Hippocampal formation (tissue), 2 donors: ENCODE measurements at regions not wholly inside any gene's neighbourhood (a gene's known extent, or its start where the extent isn't known, plus 50 kb on each side); places are given as distances from the start of the nearest gene placed in this dataset.
"Not testable (repeated sequence)": the region's sequence is repeated elsewhere in the genome, so short reads cannot be mapped to it uniquely, and the experiment has no call there.

ENCODE experiments used
- DNase-seq, 2 donors: peaks; one replicate each; lab custom pipeline; 2025; lab: John Stamatoyannopoulos, UW

- no peak for DNase-seq
Observed at GRCh38 chr9:87405677-87406542, 91.8 kb upstream of the DAPK1 start.

GRCh38 chr9:87406543-87407166 is 91.0 kb upstream of the DAPK1 start:
- no peak for DNase-seq

GRCh38 chr9:87410047-87411005 is 87.3 kb upstream of the DAPK1 start:
- not testable (repeated sequence) for DNase-seq

GRCh38 chr9:87420884-87421283 is 76.8 kb upstream of the DAPK1 start:
- no peak for DNase-seq

GRCh38 chr9:87421734-87422133 is 75.9 kb upstream of the DAPK1 start:
- DNase-seq, result no peak

GRCh38 chr9:87422999-87423398 is 74.7 kb upstream of the DAPK1 start:
- DNase-seq, result no peak

GRCh38 chr9:87423885-87424284 is 73.8 kb upstream of the DAPK1 start:
- DNase-seq, result not testable (repeated sequence)

- DNase-seq, result no peak
Observed at GRCh38 chr9:87425202-87425601, 72.5 kb upstream of the DAPK1 start.

- DNase-seq, result no peak
Observed at GRCh38 chr9:87427851-87428506, 69.7 kb upstream of the DAPK1 start.

- DNase-seq, result no peak
Observed at GRCh38 chr9:87428659-87429058, 69.0 kb upstream of the DAPK1 start.

GRCh38 chr9:87431837-87432236 is 65.8 kb upstream of the DAPK1 start:
- DNase-seq, result no peak

- no peak for DNase-seq
Observed at GRCh38 chr9:87433853-87434252, 63.8 kb upstream of the DAPK1 start.

GRCh38 chr9:87434366-87434765 is 63.3 kb upstream of the DAPK1 start:
- no peak for DNase-seq

GRCh38 chr9:87435189-87435880 is 62.3 kb upstream of the DAPK1 start:
- no peak for DNase-seq

- DNase-seq, result no peak
Observed at GRCh38 chr9:87436716-87437115, 61.0 kb upstream of the DAPK1 start.

- no peak for DNase-seq
Observed at GRCh38 chr9:87437966-87438365, 59.7 kb upstream of the DAPK1 start.

GRCh38 chr9:87441251-87441650 is 56.4 kb upstream of the DAPK1 start:
- DNase-seq, result no peak

- no peak for DNase-seq
Observed at GRCh38 chr9:87442451-87442850, 55.2 kb upstream of the DAPK1 start.

GRCh38 chr9:87443006-87443405 is 54.7 kb upstream of the DAPK1 start:
- no peak for DNase-seq

- no peak for DNase-seq
Observed at GRCh38 chr9:87443461-87443860, 54.2 kb upstream of the DAPK1 start.

- peak; percentile 7 to 32 for DNase-seq
Observed at GRCh38 chr9:87445646-87446045, 52.0 kb upstream of the DAPK1 start.
